GM12878 (cell line): ENCODE measurements at regions not wholly inside any gene's neighbourhood (a gene's known extent, or its start where the extent isn't known, plus 50 kb on each side); places are given as distances from the start of the nearest gene placed in this dataset.

ENCODE experiments used
- ATAC-seq: fragments of 200-7000 bp; cut with Tn5 transposase; 3 replicates; pipeline ENCODE4 v1.9.1; 2020; ENCODE audit warnings: mild to moderate bottlenecking, moderate library complexity
- BruUV-seq: library from RNA; stranded (reverse); fragments of 400-500 nt; replicated peaks from 2 replicates; lab custom pipeline; 2021; lab: Mats Ljungman, UMichigan
- CTCF ChIA-PET: fragments of 300-600 bp; sonication (Branson Sonifier 250); formaldehyde crosslinking; extraction: SDS; loops from one replicate; lab custom pipeline; 2021; ENCODE audit warnings: inconsistent platforms; lab: Yijun Ruan, JAX
- POLR2A ChIA-PET: fragments of 350-600 bp; formaldehyde crosslinking; extraction: SDS; loops from one replicate; lab custom pipeline; 2021; ENCODE audit warnings: inconsistent platforms; lab: Charles Lee
- RAD21 ChIA-PET: fragments of 300-600 bp; sonication (Branson Sonifier 250); formaldehyde crosslinking; loops from one replicate; lab custom pipeline; 2023; ENCODE audit warnings: antibody characterized with exemption; ENCODE audit not compliant: unreplicated experiment; lab: Charles Lee
- SMC1A ChIA-PET: fragments of 300-600 bp; sonication (Branson Sonifier 250); formaldehyde crosslinking; loops from one replicate; lab custom pipeline; 2023; ENCODE audit not compliant: unreplicated experiment, uncharacterized antibody; lab: Charles Lee
- DNase-seq: peaks from one replicate; pipeline ENCODE4 v3.0.0-alpha.2; 2011; ENCODE audit warnings: low read depth, low spot score
- FAIRE-seq: peaks from 3 replicates; lab custom pipeline; 2011; peaks lifted over from hg19 to GRCh38; lab: Jason Lieb, UNC
- H2AFZ ChIP-seq: 2 replicates; pipeline ENCODE4 v1.6.0; 2011; ENCODE audit warnings: low read depth, low read length, control low read depth; ENCODE audit not compliant: control insufficient read depth
- H3K27ac ChIP-seq: 2 replicates; pipeline ENCODE4 v1.5.1; 2011; ENCODE audit warnings: control low read depth; ENCODE audit not compliant: control insufficient read depth, insufficient read depth
- H3K27me3 ChIP-seq, 2 experiments: replicated peaks in 1 of 2; 2 replicates each; pipeline versions ENCODE4 v1.6.0 to v1.6.1; 2011; ENCODE audit warnings: low read length in 1 of 2; ENCODE audit not compliant: control insufficient read depth in 2 of 2, insufficient read depth in 2 of 2
- H3K36me3 ChIP-seq, 2 experiments: 2 replicates each; pipeline ENCODE4 v1.5.1; 2011; ENCODE audit warnings: low read length in 1 of 2; ENCODE audit not compliant: control insufficient read depth in 2 of 2, insufficient read depth in 2 of 2
- H3K4me1 ChIP-seq: 2 replicates; pipeline ENCODE4 v1.6.1; 2011; ENCODE audit warnings: mild to moderate bottlenecking, low read length, moderate library complexity, mixed read lengths; ENCODE audit not compliant: control insufficient read depth, insufficient read depth
- H3K4me2 ChIP-seq: 2 replicates; pipeline ENCODE4 v1.6.0; 2011; ENCODE audit warnings: control low read depth; ENCODE audit not compliant: control insufficient read depth, insufficient read depth
- H3K4me3 ChIP-seq: fragments of 200-600 bp; sonication (generic); 2 replicates; pipeline ENCODE4 v1.5.1; 2016
- H3K79me2 ChIP-seq: 2 replicates; pipeline ENCODE4 v1.6.0; 2011; ENCODE audit warnings: low read length; ENCODE audit not compliant: control insufficient read depth, insufficient read depth
- H3K9ac ChIP-seq: 2 replicates; pipeline ENCODE4 v1.8.0; 2011; ENCODE audit warnings: low read length, control low read depth, mixed read lengths; ENCODE audit not compliant: control insufficient read depth, insufficient read depth
- H3K9me3 ChIP-seq: replicated peaks from 3 replicates; pipeline ENCODE4 v1.5.1; 2011; ENCODE audit warnings: mild to moderate bottlenecking, low read length; ENCODE audit not compliant: control insufficient read depth, insufficient read depth
- H4K20me1 ChIP-seq: 2 replicates; pipeline ENCODE4 v1.6.0; 2011; ENCODE audit not compliant: control insufficient read depth, insufficient read depth
- BACH1 ChIP-seq: fragments of 450-650 bp; IDR thresholded peaks from 2 replicates; pipeline ENCODE4 v1.6.1; 2017; ENCODE audit warnings: mild to moderate bottlenecking, borderline replicate concordance
- ESRRA ChIP-seq: IDR thresholded peaks from 2 replicates; pipeline ENCODE4 v1.6.1; 2012; ENCODE audit warnings: mild to moderate bottlenecking, low read length, improper control_type of control experiment
- HDAC2 ChIP-seq: fragments of 200-600 bp; sonication (generic); IDR thresholded peaks from 2 replicates; pipeline ENCODE4 v1.6.1; 2017
- IKZF2 ChIP-seq, 2 experiments: fragments of 450-650 bp; IDR thresholded peaks; 2 replicates each; pipeline ENCODE4 v1.6.1; 2017; ENCODE audit warnings: mild to moderate bottlenecking in 2 of 2, moderate library complexity in 2 of 2
- KLF5 ChIP-seq: fragments of 450-650 bp; IDR thresholded peaks from 2 replicates; pipeline ENCODE4 v1.6.1; 2014; ENCODE audit warnings: mild to moderate bottlenecking; ENCODE audit not compliant: partially characterized antibody
- MAX ChIP-seq: IDR thresholded peaks from 2 replicates; pipeline ENCODE4 v1.6.1; 2012; ENCODE audit warnings: low read depth, low read length, improper control_type of control experiment
- MYB ChIP-seq: fragments of 150-350 bp; IDR thresholded peaks from 2 replicates; pipeline ENCODE4 v1.6.1; 2014; ENCODE audit warnings: mild to moderate bottlenecking, low read depth, low read length, borderline replicate concordance
- NR2F1 ChIP-seq: fragments of 450-650 bp; conservative IDR thresholded peaks from 2 replicates; pipeline ENCODE4 v1.6.1; 2017; ENCODE audit warnings: mild to moderate bottlenecking
- PAX8 ChIP-seq: fragments of 450-650 bp; IDR thresholded peaks from 2 replicates; pipeline ENCODE4 v1.6.1; 2017; ENCODE audit warnings: mild to moderate bottlenecking, moderate library complexity
- TAF1 ChIP-seq: IDR thresholded peaks from 2 replicates; pipeline ENCODE4 v1.6.1; 2011; ENCODE audit warnings: mild to moderate bottlenecking, low read depth, low read length, borderline replicate concordance
- YBX1 ChIP-seq: fragments of 450-650 bp; IDR thresholded peaks from 2 replicates; pipeline ENCODE4 v1.6.1; 2016; ENCODE audit warnings: antibody characterized with exemption
- YY1 ChIP-seq: IDR thresholded peaks from 2 replicates; pipeline ENCODE4 v1.6.1; 2011; ENCODE audit warnings: low read depth, mild to moderate bottlenecking, low read length
- ZSCAN29 ChIP-seq: fragments of 450-650 bp; IDR thresholded peaks from 2 replicates; pipeline ENCODE4 v1.6.1; 2017; ENCODE audit warnings: mild to moderate bottlenecking, moderate library complexity
- WGBS: methylation state at CpG from one replicate; pipeline ENCODE4 v1.1.6; 2016; ENCODE audit warnings: low lambda C conversion rate; ENCODE audit not compliant: insufficient replicate concordance, insufficient coverage; ENCODE audit errors: missing lambda C conversion rate; 5-methylcytosine and 5-hydroxymethylcytosine counted together
- in situ Hi-C: fragments of 300-500 bp; cut with MboI; formaldehyde crosslinking; loops from 9 replicates; pipeline ENCODE4 v1.14.3; 2018; ENCODE audit warnings: mixed read lengths
- intact Hi-C: fragments of 100-400 bp; cut with micrococcal nuclease; formaldehyde crosslinking; loops from one replicate; pipeline ENCODE4 v1.14.2; 2022; ENCODE audit not compliant: unreplicated experiment
- TF ChIP-seq, protein P1 (sequence below): IDR thresholded peaks from 2 replicates; pipeline ENCODE4 v1.6.1; 2011; ENCODE audit warnings: borderline replicate concordance, low read depth, mild to moderate bottlenecking, moderate library complexity, low read length; ENCODE audit not compliant: insufficient read depth, poor library complexity, severe bottlenecking

DNA sequence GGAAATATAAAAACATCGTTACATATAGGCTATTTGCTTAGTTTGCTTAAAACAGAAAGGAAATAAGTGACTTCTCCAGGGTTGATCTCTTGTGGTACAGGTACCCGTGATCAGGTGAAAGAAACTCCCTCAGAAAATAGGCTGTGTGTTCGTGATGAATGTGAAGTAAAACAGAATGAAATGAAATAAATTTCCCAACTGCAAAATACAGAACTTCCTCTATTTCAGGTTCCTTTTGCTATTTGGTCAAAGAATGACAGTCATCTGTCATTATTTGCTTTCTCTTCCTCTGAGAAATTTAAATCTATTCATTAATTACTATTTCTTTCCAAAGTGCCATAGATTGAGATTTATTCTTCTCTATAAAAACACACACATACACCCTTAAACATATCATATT, 408.1 kb downstream of the FAM170A start:
- TF ChIP-seq BACH1: no peak
- TF ChIP-seq IKZF2 (IDR thresholded peaks at IDR 0.05): no peak
- no peak for TF ChIP-seq YY1
- TF ChIP-seq KLF5: no peak
- TF ChIP-seq, protein P1, sequence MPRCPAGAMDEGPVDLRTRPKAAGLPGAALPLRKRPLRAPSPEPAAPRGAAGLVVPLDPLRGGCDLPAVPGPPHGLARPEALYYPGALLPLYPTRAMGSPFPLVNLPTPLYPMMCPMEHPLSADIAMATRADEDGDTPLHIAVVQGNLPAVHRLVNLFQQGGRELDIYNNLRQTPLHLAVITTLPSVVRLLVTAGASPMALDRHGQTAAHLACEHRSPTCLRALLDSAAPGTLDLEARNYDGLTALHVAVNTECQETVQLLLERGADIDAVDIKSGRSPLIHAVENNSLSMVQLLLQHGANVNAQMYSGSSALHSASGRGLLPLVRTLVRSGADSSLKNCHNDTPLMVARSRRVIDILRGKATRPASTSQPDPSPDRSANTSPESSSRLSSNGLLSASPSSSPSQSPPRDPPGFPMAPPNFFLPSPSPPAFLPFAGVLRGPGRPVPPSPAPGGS: no peak
- DNase-seq (no peak), FAIRE-seq (no peak), ATAC-seq (no peak)
- no peaks in the 10 kb centered on the region for H3K36me3 ChIP-seq
- H3K27ac ChIP-seq: no peak overlapping the region
- SMC1A ChIA-PET: no interaction called here
- in situ Hi-C loops: no loop called here
- no peak overlapping the region for H3K4me3 ChIP-seq
- H3K4me2 ChIP-seq: no peak overlapping the region
- WGBS: 5% methylated on average over 3 of the region's 3 CpGs
- no peak overlapping the region for H2AFZ ChIP-seq
- no peaks in the 10 kb centered on the region for H4K20me1 ChIP-seq
- RAD21 ChIA-PET: no interaction called here
- H3K79me2 ChIP-seq: no peaks in the 10 kb centered on the region
- H3K9ac ChIP-seq: no peak overlapping the region
- POLR2A ChIA-PET: no interaction called here
- intact Hi-C loops: no loop called here
- BruUV-seq: no TSS peak
- H3K9me3 ChIP-seq: no peaks in the 10 kb centered on the region
- CTCF ChIA-PET: no interaction called here
- no peaks in the 10 kb centered on the region for H3K27me3 ChIP-seq
- H3K4me1 ChIP-seq: no peaks in the 10 kb centered on the region

DNA sequence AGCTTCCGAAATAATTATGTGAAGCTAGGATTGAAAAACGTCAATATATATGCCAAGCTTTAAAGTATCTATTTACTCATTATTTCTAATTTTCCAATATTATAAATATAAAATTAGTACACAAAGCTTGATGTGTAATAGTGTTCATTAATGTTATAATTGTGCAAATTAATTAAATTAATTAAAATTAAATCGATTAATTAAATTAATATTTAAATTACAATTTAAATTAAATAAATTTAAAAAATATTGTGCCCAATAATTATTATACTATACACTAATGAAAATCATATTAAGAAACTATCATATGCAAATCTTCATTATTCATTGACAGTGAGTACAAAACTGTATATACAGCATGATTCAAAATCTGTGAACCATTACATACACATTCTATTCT, 409.8 kb downstream of the FAM170A start:
- no peaks in the 10 kb centered on the region for H4K20me1 ChIP-seq
- ChIA-PET POLR2A (no interaction called here), SMC1A (no interaction called here), CTCF (no interaction called here), RAD21 (no interaction called here)
- in situ Hi-C loops (no loop called here), intact Hi-C loops (no loop called here)
- H3K27me3 ChIP-seq: no peaks in the 10 kb centered on the region
- no peaks in the 10 kb centered on the region for H3K36me3 ChIP-seq
- WGBS: 13% methylated on average over 3 of the region's 3 CpGs
- H3K4me1 ChIP-seq: no peaks in the 10 kb centered on the region
- H3K4me3 ChIP-seq: no peak overlapping the region
- H3K4me2 ChIP-seq: no peak overlapping the region
- no TSS peak for BruUV-seq
- TF ChIP-seq MYB: no peak
- TF ChIP-seq ZSCAN29: no peak
- no peak for TF ChIP-seq MAX
- no peak for TF ChIP-seq NR2F1
- no peak for TF ChIP-seq TAF1
- no peak for TF ChIP-seq HDAC2
- no peak for TF ChIP-seq ESRRA
- TF ChIP-seq YBX1: no peak
- TF ChIP-seq PAX8: no peak
- H3K9ac ChIP-seq: no peak overlapping the region
- no peaks in the 10 kb centered on the region for H3K79me2 ChIP-seq
- H2AFZ ChIP-seq: no peak overlapping the region
- DNase-seq (no peak), ATAC-seq (no peak), FAIRE-seq (no peak)
- no peaks in the 10 kb centered on the region for H3K9me3 ChIP-seq
- H3K27ac ChIP-seq: no peak overlapping the region
